Mucosa of gallbladder (tissue), 1 donor: ENCODE measurements at regions not wholly inside any gene's neighbourhood (a gene's known extent, or its start where the extent isn't known, plus 50 kb on each side); places are given as distances from the start of the nearest gene placed in this dataset.

Experiments
- DNase-seq: peaks from one replicate; pipeline ENCODE4 v3.0.0-alpha.2; 2020; ENCODE audit warnings: low spot score
- donor health status: DM: no; HTN: no; CAD: no.

- DNase-seq = no peak
These were observed 152.0 kb upstream of the STX18 start for GRCh38 chr4:4693755-4694295.

DNA sequence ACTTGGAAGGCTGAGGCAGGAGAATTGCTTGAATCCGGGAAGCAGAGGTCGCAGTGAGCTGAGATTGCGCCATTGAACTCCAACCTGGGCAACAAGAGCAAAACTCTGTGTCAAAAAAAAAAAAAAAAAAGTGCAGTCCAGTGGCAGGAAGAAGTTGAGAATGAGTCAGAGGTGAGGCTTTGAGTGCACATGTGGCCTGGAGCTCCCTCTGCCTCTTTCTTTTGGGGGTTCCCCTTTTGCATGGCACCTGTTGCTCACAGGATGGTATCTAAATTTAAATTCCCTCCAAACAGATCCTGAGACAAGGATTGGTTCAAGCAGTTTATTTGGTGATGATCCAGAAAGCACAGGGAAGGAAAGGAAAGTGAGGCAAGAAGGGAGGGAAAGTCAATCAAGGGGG, 151.4 kb upstream of the STX18 start:
- no peak for DNase-seq

GRCh38 chr4:4690854-4691253, 149.0 kb upstream of the STX18 start:
- no peak for DNase-seq

GRCh38 chr4:4689694-4690440, 148.0 kb upstream of the STX18 start:
- DNase-seq = no peak

DNA sequence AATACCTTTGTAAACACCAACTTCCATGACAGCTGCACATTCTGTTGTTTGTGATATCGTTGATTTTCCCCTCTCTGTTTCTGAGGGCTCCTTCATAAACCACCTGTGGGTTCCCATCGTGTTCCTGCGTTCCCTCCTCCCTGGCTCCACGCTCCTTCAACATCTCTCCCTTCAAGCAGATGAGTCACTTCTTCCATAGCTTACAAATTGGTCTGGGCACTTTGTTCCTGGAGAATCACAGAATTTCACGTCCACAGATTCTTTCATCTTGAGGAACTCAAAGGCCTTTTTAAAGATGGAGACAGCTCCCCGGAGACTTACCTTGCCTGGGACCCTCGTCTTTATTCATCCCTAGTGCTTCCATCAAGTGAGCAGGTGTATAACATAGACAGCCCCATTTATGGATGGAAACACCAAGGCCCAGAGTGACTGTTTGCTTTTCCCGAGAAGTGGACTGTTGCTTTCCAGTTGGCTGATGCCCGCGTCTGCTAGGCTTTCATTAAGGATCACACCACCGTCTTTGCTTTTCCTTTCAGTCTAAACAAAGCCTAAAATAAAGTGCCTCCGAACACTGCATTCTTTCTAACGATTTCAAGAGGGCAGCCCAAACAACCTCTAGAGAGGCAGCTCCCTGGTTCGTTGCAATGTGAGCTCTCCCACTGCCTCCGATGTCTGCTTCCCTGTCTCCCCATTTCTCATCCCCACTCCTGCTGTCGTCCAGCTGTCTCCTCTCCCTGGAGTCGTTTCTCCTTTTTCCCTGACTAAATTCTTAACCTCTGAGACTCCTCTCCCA, 146.3 kb upstream of the STX18 start:
- DNase-seq = no peak

GRCh38 chr4:4687100-4687499, 145.3 kb upstream of the STX18 start:
- DNase-seq = no peak

DNA sequence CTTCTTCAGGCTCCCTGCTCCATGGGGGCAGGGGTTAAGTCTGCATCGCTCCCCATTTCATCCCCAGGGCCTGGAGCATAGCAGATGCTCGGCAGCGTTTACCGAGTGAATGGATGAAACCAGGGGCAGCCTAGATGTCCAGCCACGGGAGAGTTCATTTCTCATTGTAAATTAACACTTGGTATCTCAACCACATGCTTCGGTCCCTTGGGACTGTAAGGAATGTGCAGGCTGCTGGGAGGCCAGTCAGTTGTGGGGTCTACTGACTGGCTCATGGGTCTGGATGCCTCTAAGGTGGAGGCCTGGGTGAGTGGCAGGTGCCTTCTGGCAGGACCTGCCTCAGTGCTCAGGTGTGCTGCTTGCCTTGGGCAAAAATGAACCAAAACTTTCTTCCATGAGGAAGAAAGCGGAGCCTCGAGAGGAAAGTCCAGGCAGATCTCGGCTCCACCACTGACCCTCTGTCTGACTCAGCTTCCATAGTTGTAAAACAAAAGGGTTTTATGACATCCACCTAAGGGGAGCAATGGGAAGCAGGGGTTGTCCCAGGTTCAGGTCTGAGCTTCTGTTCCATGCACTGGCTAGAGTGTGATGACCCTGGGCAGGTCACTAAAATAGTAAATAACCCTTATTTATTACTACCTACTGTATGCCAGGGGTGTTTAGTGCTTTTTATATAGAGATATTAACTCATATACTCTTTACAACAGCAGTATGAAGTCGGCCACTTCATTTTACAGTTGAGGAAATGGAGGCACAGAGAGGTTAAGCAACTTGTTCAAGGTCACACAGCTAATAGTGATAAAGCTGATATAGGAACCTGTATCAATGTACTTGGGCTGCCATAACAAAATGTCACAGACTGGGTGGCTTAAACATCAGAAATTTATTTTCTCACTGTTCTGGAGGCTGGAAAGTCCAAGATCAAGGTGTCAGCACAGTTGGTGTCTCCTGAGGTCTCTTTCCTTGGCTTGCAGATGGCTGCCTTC, 144.3 kb upstream of the STX18 start:
- no peak for DNase-seq

GRCh38 chr4:4681653-4682052, 139.8 kb upstream of the STX18 start:
- DNase-seq = no peak

DNA sequence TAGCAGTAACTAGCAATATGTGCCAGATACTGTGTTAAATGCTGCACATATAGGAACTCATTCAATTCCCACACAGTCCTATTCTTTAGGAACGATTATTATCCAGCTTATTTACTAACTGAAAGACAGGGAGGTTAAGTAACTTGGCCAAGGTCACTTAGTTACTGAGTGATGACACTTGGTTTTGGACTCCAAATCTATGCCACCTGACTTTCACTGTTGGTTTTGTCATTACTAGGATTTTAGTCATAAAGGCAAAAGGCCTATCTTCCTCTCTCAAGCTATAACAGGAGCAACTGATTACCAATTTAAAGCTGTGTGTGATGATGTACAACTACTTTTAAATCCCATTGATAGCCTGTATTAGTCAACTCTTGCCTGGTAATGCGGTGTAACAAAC, 138.9 kb upstream of the STX18 start:
- no peak for DNase-seq

DNA sequence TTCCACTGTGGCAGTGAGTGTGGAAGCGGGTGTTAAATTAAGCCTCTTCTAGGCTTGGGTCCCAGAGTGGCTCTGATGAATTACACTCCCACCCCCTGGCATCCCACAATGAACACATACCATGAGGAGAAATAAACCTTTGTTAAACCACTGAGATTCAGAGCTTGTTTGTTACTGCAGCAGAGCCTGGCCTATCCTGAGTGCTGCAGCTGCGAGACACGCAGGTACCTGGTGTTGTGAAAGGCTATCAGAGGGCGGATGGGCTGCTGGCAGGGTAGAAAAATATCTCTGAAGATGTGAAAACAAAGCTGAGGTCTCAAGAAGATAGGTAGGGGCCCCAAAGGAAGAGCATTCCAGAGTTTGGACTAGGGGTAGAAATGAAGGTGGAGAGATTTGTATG, 138.4 kb upstream of the STX18 start:
- no peak for DNase-seq

DNA sequence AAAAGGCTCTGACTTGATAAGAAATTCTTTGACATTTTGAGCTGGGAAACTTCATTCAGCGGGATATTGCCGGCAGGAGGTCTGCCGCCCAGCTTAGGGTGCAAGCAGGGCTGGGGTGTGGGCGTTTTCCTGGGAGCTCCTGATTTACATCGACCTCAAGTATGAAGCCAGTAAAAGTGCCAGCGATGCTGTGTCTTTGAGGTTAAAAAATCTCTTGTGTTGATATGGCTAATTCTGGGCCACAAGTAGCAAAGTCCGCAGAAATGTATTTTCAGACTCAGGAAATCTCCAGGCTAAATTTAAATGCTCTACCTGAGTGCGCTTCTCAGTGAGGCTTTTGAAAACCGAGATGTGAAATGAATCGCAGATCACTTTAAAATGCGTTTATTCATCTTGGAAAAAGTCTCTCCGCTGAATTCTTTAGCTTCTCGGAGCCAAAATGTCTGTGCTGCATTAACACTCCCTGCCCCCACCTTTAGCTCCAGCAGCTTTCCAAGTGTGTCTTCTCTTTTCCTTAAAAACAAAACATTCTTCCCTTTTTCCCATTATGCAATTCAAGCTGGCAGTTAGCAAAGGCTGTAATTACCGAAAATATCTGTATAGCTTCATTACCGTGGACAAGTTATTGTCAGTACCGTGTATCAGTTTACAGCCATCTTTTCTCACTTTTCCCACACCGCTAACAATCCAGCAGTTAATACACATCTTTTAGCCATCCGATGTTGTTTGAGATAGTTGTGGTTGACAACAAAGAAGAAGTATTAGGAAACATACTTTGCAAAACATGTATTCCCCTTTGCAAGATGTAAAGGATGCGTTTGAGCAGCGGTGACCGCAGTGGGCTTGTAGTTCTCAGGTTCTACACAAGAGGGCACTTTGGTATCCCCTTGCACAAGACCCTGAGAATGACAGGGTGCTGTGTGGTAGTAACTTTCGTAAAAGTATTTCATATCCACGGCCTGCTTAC, 136.0 kb upstream of the STX18 start:
- no peak for DNase-seq

- DNase-seq = no peak
These were observed 133.8 kb upstream of the STX18 start for GRCh38 chr4:4675641-4676040.

- no peak for DNase-seq
These were observed 133.3 kb upstream of the STX18 start for GRCh38 chr4:4675051-4675581.

GRCh38 chr4:4673070-4673469, 131.2 kb upstream of the STX18 start:
- no peak for DNase-seq

DNA sequence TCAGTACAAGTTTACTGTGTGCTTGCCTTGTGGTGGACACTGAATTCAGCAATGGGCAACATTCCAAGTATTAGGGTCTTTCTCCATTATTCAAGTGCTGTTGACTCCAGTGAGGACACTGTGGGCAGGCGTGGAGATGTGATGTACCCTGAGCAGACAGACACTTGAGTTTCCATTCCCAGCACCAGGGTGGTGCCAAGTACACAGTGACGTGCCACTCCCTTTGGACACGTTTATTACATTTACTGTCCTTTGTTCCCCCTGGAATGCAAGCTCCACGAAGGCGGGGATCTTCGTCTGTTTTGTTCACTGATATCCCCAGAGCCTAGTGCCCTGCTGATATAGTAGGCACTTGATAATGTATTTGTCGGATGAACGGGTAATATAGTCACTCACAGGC, 130.6 kb upstream of the STX18 start:
- DNase-seq = no peak

DNA sequence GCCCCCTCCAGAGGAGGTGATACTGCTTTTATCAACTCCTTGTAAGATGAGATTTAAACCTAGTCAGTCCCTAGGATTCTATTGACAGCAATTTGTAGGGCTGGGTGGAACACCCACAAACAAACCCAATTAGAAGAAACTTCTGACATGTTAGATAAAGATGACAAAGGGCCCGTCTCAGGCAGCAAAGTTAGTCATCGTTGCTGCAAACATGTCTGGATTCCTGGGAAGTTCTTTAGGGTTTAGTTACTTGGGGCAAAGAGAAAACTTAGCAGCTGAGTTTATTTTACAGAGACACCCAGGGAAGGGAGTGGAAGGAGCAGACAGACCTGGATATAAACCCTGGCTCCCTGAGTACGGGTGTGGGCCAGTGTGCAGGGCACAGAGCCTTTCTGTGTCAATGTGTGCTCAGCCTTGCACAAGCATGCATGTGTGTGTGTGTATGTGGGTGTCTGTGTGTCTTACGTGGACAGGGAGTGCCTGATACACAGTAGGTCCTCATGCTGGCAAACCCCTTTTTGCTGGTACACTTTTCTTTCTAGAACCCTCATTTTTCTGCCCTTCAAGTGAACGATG, 130.0 kb upstream of the STX18 start:
- DNase-seq = no peak

DNA sequence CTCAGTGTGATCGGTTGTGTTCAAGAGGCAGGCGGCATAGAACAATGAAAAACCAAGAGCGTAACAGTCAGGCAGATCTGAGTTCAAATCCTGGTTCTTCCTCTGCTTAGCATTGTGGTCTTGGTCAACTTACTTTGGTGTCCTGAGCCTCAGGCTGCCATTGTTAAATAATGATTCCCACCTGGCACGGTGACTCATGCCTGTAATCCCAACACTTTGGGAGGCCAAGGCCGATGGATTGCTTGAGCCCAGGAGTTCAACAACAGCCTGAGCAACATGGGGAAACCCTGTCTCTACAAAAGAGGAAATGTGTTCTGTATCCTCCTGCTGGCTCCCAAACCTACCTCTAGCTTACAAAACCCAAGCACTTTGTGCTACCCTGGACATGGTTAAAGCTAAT, 129.0 kb upstream of the STX18 start:
- DNase-seq = no peak

- no peak for DNase-seq
These were observed 126.7 kb upstream of the STX18 start for GRCh38 chr4:4668355-4669210.

- DNase-seq = no peak
These were observed 125.8 kb upstream of the STX18 start for GRCh38 chr4:4667622-4668081.
